HEK293T (cell line): ENCODE measurements at regions not wholly inside any gene's neighbourhood (a gene's known extent, or its start where the extent isn't known, plus 50 kb on each side); places are given as distances from the start of the nearest gene placed in this dataset.
"Not testable (repeated sequence)": the region's sequence is repeated elsewhere in the genome, so short reads cannot be mapped to it uniquely, and the experiment has no call there.

ENCODE experiments used
- FOXA1 ChIP-seq: fragments of 450-650 bp; IDR thresholded peaks from 2 replicates; pipeline ENCODE4 v1.6.1; 2016; ENCODE audit warnings: mild to moderate bottlenecking
- HDGF ChIP-seq: fragments of 450-650 bp; IDR thresholded peaks from 2 replicates; pipeline ENCODE4 v1.6.1; 2017; ENCODE audit warnings: antibody characterized with exemption, borderline replicate concordance
- L3MBTL2 ChIP-seq: fragments of 450-650 bp; conservative IDR thresholded peaks from 2 replicates; pipeline ENCODE4 v1.6.1; 2016; ENCODE audit warnings: mild to moderate bottlenecking
- NFRKB ChIP-seq: fragments of 450-650 bp; IDR thresholded peaks from 2 replicates; pipeline ENCODE4 v1.6.1; 2016; ENCODE audit warnings: mild to moderate bottlenecking, moderate library complexity
- SP1 ChIP-seq: fragments of 450-650 bp; IDR thresholded peaks from 2 replicates; pipeline ENCODE4 v1.6.1; 2017
- ZNF384 ChIP-seq: fragments of 450-650 bp; IDR thresholded peaks from 2 replicates; pipeline ENCODE4 v1.6.1; 2016
- TF ChIP-seq, protein P1 (sequence below): fragments of 450-650 bp; IDR thresholded peaks from 2 replicates; pipeline ENCODE4 v1.6.1; 2016

DNA sequence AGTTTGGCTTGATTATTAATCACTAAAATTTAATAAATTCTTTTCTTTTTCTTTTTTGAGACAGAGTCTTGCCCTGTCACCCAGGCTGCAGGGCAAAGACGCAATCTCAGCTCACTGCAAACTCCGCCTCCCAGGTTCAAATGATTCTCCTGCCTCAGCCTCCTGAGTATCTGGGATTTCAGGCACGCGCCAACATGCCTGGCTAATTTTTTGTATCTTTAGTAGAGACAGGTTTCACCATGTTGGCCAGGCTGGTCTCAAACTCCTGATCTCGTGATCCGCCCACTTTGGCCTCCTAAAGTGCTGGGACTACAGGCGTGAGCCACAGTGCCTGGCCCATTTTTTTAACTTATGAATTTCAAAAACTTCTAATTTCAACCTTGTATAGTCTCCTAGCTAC is 215.6 kb upstream of the RBBP8 start:
- not testable (repeated sequence) for TF ChIP-seq L3MBTL2, SP1, NFRKB, ZNF384, HDGF, FOXA1
- TF ChIP-seq, protein P1, sequence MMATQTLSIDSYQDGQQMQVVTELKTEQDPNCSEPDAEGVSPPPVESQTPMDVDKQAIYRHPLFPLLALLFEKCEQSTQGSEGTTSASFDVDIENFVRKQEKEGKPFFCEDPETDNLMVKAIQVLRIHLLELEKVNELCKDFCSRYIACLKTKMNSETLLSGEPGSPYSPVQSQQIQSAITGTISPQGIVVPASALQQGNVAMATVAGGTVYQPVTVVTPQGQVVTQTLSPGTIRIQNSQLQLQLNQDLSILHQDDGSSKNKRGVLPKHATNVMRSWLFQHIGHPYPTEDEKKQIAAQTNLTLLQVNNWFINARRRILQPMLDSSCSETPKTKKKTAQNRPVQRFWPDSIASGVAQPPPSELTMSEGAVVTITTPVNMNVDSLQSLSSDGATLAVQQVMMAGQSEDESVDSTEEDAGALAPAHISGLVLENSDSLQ: not testable (repeated sequence)
